ENCODE measurements at regions not wholly inside any gene's neighbourhood (a gene's known extent, or its start where the extent isn't known, plus 50 kb on each side); places are given as distances from the start of the nearest gene placed in this dataset.

GRCh38 chr10:47067949-47068940 lies 157.0 kb downstream of the PTPN20 start:
- Histone ChIP-seq H3K4me1 (ENCODE audit: insufficient read depth, insufficient read length) (no peaks in the 10 kb centered on the region), H3K4me3 (ENCODE audit: insufficient read length, low read depth) (no peak overlapping the region), H3K36me3 (ENCODE audit: insufficient read depth, insufficient read length, low read length) (no peaks in the 10 kb centered on the region), H3K9ac (ENCODE audit: insufficient read length, low read depth) (no peak overlapping the region), H3K9me3 (ENCODE audit: insufficient read depth, low read length) (no peaks in the 10 kb centered on the region), H3K27me3 (ENCODE audit: insufficient read depth, insufficient read length) (no peaks in the 10 kb centered on the region)
- DNase-seq (ENCODE audit: low read depth, low spot score), result no peak
- TF ChIP-seq YY1 (IDR thresholded peaks at IDR 0.05; ENCODE audit: insufficient read depth, insufficient read length) (no peak), ZNF274 (IDR thresholded peaks at IDR 0.05; ENCODE audit: low read depth, low read length) (no peak), SUZ12 (IDR thresholded peaks at IDR 0.05; ENCODE audit: extremely low read depth, insufficient read depth, insufficient read length) (no peak)

- Histone ChIP-seq H3K4me3 (ENCODE audit: insufficient read length, low read depth) (no peak overlapping the region), H3K36me3 (ENCODE audit: insufficient read depth, insufficient read length, low read length) (no peaks in the 10 kb centered on the region), H3K9me3 (ENCODE audit: insufficient read depth, low read length) (no peaks in the 10 kb centered on the region), H3K4me1 (ENCODE audit: insufficient read depth, insufficient read length) (no peaks in the 10 kb centered on the region), H3K27me3 (ENCODE audit: insufficient read depth, insufficient read length) (no peaks in the 10 kb centered on the region), H3K9ac (ENCODE audit: insufficient read length, low read depth) (no peak overlapping the region)
- no peak for TF ChIP-seq SUZ12 (IDR thresholded peaks at IDR 0.05; ENCODE audit: extremely low read depth, insufficient read depth, insufficient read length)
- no peak for TF ChIP-seq YY1 (IDR thresholded peaks at IDR 0.05; ENCODE audit: insufficient read depth, insufficient read length)
- TF ChIP-seq ZNF274 (IDR thresholded peaks at IDR 0.05; ENCODE audit: low read depth, low read length), result no peak
- no peak for DNase-seq (ENCODE audit: low read depth, low spot score)
Measured at GRCh38 chr10:47070541-47070940, 159.3 kb downstream of the PTPN20 start.

GRCh38 chr10:47071891-47072290 lies 160.7 kb downstream of the PTPN20 start:
- TF ChIP-seq SUZ12 (IDR thresholded peaks at IDR 0.05; ENCODE audit: extremely low read depth, insufficient read depth, insufficient read length) (no peak), ZNF274 (IDR thresholded peaks at IDR 0.05; ENCODE audit: low read depth, low read length) (no peak), YY1 (IDR thresholded peaks at IDR 0.05; ENCODE audit: insufficient read depth, insufficient read length) (no peak)
- no peak for DNase-seq (ENCODE audit: low read depth, low spot score)
- no peak overlapping the region for H3K4me3 ChIP-seq (ENCODE audit: insufficient read length, low read depth)
- H3K9ac ChIP-seq (ENCODE audit: insufficient read length, low read depth), result no peak overlapping the region
- H3K36me3 ChIP-seq (ENCODE audit: insufficient read depth, insufficient read length, low read length), result no peaks in the 10 kb centered on the region
- no peaks in the 10 kb centered on the region for H3K27me3 ChIP-seq (ENCODE audit: insufficient read depth, insufficient read length)
- H3K4me1 ChIP-seq (ENCODE audit: insufficient read depth, insufficient read length), result no peaks in the 10 kb centered on the region
- H3K9me3 ChIP-seq (ENCODE audit: insufficient read depth, low read length), result no peaks in the 10 kb centered on the region

GRCh38 chr10:47073967-47074366 lies 162.7 kb downstream of the PTPN20 start:
- no peaks in the 10 kb centered on the region for H3K4me1 ChIP-seq (ENCODE audit: insufficient read depth, insufficient read length)
- no peaks in the 10 kb centered on the region for H3K36me3 ChIP-seq (ENCODE audit: insufficient read depth, insufficient read length, low read length)
- H3K9ac ChIP-seq (ENCODE audit: insufficient read length, low read depth), result no peak overlapping the region
- H3K9me3 ChIP-seq (ENCODE audit: insufficient read depth, low read length), result no peaks in the 10 kb centered on the region
- TF ChIP-seq YY1 (IDR thresholded peaks at IDR 0.05; ENCODE audit: insufficient read depth, insufficient read length) (no peak), SUZ12 (IDR thresholded peaks at IDR 0.05; ENCODE audit: extremely low read depth, insufficient read depth, insufficient read length) (no peak), ZNF274 (IDR thresholded peaks at IDR 0.05; ENCODE audit: low read depth, low read length) (no peak)
- DNase-seq (ENCODE audit: low read depth, low spot score), result no peak
- no peak overlapping the region for H3K4me3 ChIP-seq (ENCODE audit: insufficient read length, low read depth)
- H3K27me3 ChIP-seq (ENCODE audit: insufficient read depth, insufficient read length), result no peaks in the 10 kb centered on the region

- H3K9me3 ChIP-seq (ENCODE audit: insufficient read depth, low read length), result 0 out of 2 replicates have a peak, but pooled peaks cover 1% of the 10 kb centered on the region
- TF ChIP-seq SUZ12 (IDR thresholded peaks at IDR 0.05; ENCODE audit: extremely low read depth, insufficient read depth, insufficient read length), result no peak
- no peak for TF ChIP-seq ZNF274 (IDR thresholded peaks at IDR 0.05; ENCODE audit: low read depth, low read length)
- TF ChIP-seq YY1 (IDR thresholded peaks at IDR 0.05; ENCODE audit: insufficient read depth, insufficient read length), result no peak
- H3K27me3 ChIP-seq (ENCODE audit: insufficient read depth, insufficient read length), result no peaks in the 10 kb centered on the region
- no peak overlapping the region for H3K9ac ChIP-seq (ENCODE audit: insufficient read length, low read depth)
- no peak for DNase-seq (ENCODE audit: low read depth, low spot score)
- H3K4me3 ChIP-seq (ENCODE audit: insufficient read length, low read depth), result no peak overlapping the region
- H3K36me3 ChIP-seq (ENCODE audit: insufficient read depth, insufficient read length, low read length), result no peaks in the 10 kb centered on the region
- no peaks in the 10 kb centered on the region for H3K4me1 ChIP-seq (ENCODE audit: insufficient read depth, insufficient read length)
Measured at GRCh38 chr10:47076949-47077361, 165.7 kb downstream of the PTPN20 start.

- H3K9me3 ChIP-seq (ENCODE audit: insufficient read depth, low read length), result 0 out of 2 replicates have a peak, but pooled peaks cover 5% of the 10 kb centered on the region
- no peak overlapping the region for H3K4me3 ChIP-seq (ENCODE audit: insufficient read length, low read depth)
- H3K36me3 ChIP-seq (ENCODE audit: insufficient read depth, insufficient read length, low read length), result no peaks in the 10 kb centered on the region
- no peak overlapping the region for H3K9ac ChIP-seq (ENCODE audit: insufficient read length, low read depth)
- DNase-seq (ENCODE audit: low read depth, low spot score), result no peak
- H3K27me3 ChIP-seq (ENCODE audit: insufficient read depth, insufficient read length), result no peaks in the 10 kb centered on the region
- H3K4me1 ChIP-seq (ENCODE audit: insufficient read depth, insufficient read length), result no peaks in the 10 kb centered on the region
- TF ChIP-seq YY1 (IDR thresholded peaks at IDR 0.05; ENCODE audit: insufficient read depth, insufficient read length) (no peak), ZNF274 (IDR thresholded peaks at IDR 0.05; ENCODE audit: low read depth, low read length) (no peak), SUZ12 (IDR thresholded peaks at IDR 0.05; ENCODE audit: extremely low read depth, insufficient read depth, insufficient read length) (no peak)
Measured at GRCh38 chr10:47077386-47077785, 166.2 kb downstream of the PTPN20 start.

DNA sequence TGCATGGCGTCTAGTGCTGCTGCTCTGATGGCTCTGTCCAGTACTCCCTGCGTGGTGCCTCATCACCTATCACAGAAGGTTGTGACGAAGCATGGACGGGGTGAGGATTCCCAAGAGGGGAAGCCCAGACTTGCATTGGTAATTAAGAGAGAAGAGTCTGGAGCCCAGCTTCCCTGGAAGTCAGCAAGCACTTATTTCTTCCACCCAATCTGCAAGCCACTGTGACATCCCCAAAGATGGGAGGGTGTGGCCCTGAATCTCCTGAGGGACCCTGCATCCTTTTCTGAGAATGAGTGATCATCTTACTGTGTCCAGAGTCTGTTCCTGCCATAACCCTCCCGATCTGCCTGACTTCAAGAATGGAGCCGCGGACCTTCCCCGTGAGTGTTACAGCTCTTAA lies 166.7 kb downstream of the PTPN20 start:
- Histone ChIP-seq H3K27me3 (ENCODE audit: insufficient read depth, insufficient read length) (no peaks in the 10 kb centered on the region), H3K9me3 (ENCODE audit: insufficient read depth, low read length) (0 out of 2 replicates have a peak, but pooled peaks cover 5% of the 10 kb centered on the region), H3K9ac (ENCODE audit: insufficient read length, low read depth) (no peak overlapping the region), H3K4me3 (ENCODE audit: insufficient read length, low read depth) (no peak overlapping the region), H3K36me3 (ENCODE audit: insufficient read depth, insufficient read length, low read length) (no peaks in the 10 kb centered on the region), H3K4me1 (ENCODE audit: insufficient read depth, insufficient read length) (no peaks in the 10 kb centered on the region)
- no peak for DNase-seq (ENCODE audit: low read depth, low spot score)
- TF ChIP-seq YY1 (IDR thresholded peaks at IDR 0.05; ENCODE audit: insufficient read depth, insufficient read length) (no peak), SUZ12 (IDR thresholded peaks at IDR 0.05; ENCODE audit: extremely low read depth, insufficient read depth, insufficient read length) (no peak), ZNF274 (IDR thresholded peaks at IDR 0.05; ENCODE audit: low read depth, low read length) (no peak)

Data from NT2/D1 (cell line).